SK-N-SH (cell line): ENCODE measurements at regions not wholly inside any gene's neighbourhood (a gene's known extent, or its start where the extent isn't known, plus 50 kb on each side); places are given as distances from the start of the nearest gene placed in this dataset.

Experiments
- CTCF ChIA-PET: fragments of 300-600, 350-600 bp; formaldehyde crosslinking; extraction: SDS; loops from one replicate; lab custom pipeline; 2021; lab: Yijun Ruan, JAX
- POLR2A ChIA-PET: fragments of 350-600 bp; sonication (Branson Sonifier 250); formaldehyde crosslinking; extraction: SDS; loops from one replicate; lab custom pipeline; 2020; ENCODE audit warnings: antibody characterized with exemption, inconsistent platforms; lab: Yijun Ruan, JAX
- DNase-seq: peaks from one replicate; pipeline ENCODE4 v3.0.0; 2012
- H2AFZ ChIP-seq: fragments of 200-600 bp; sonication (generic); 2 replicates; pipeline ENCODE4 v1.8.1; 2016; ENCODE audit warnings: antibody characterized with exemption, mild to moderate bottlenecking, low read depth
- H3F3A ChIP-seq: fragments of 200-600 bp; sonication (generic); replicated peaks from 2 replicates; pipeline ENCODE3; 2016; ENCODE audit warnings: antibody characterized with exemption, mild to moderate bottlenecking; ENCODE audit not compliant: insufficient read depth
- H3K27ac ChIP-seq, 2 experiments: fragments of 200-500 bp in 1 of 2; fragments of 200-600 bp in 1 of 2; sonication (Bioruptor generic) in 1 of 2; sonication (generic), shearing (Covaris generic) in 1 of 2; 2 replicates each; pipeline versions ENCODE4 v1.5.1 to v1.6.1; 2014 to 2016; ENCODE audit warnings: low read depth in 2 of 2, inconsistent platforms in 1 of 2, low read length in 1 of 2, mild to moderate bottlenecking in 1 of 2, mixed read lengths in 1 of 2
- H3K27me3 ChIP-seq: fragments of 200-600 bp; sonication (generic), shearing (Covaris generic); 2 replicates; pipeline ENCODE4 v1.6.1; 2016; ENCODE audit warnings: mixed run types; ENCODE audit not compliant: insufficient read depth
- H3K36me3 ChIP-seq, 2 experiments: fragments of 200-500 bp in 1 of 2; fragments of 200-600 bp in 1 of 2; sonication (Bioruptor generic) in 1 of 2; sonication (generic) in 1 of 2; replicated peaks in 1 of 2; 2 replicates each; pipeline versions ENCODE3 to v1.5.1; 2014 to 2016; ENCODE audit warnings: low read length in 1 of 2, mild to moderate bottlenecking in 1 of 2; ENCODE audit not compliant: insufficient read depth in 2 of 2, control insufficient read depth in 1 of 2
- H3K4me1 ChIP-seq, 2 experiments: fragments of 200-500 bp in 1 of 2; fragments of 200-600 bp in 1 of 2; sonication (Bioruptor generic) in 1 of 2; sonication (generic), shearing (Covaris generic) in 1 of 2; 2 replicates each; pipeline versions ENCODE4 v1.5.1 to v1.6.1; 2014 to 2016; ENCODE audit warnings: low read depth in 1 of 2, low read length in 1 of 2, mixed run types in 1 of 2; ENCODE audit not compliant: insufficient read depth in 2 of 2, control insufficient read depth in 1 of 2
- H3K4me2 ChIP-seq: fragments of 200-600 bp; sonication (generic), shearing (Covaris generic); 2 replicates; pipeline ENCODE4 v1.6.1; 2017; ENCODE audit warnings: mixed run types
- H3K4me3 ChIP-seq, 2 experiments: fragments of 200-500 bp in 1 of 2; fragments of 200-600 bp in 1 of 2; sonication (Bioruptor generic) in 1 of 2; sonication (generic), shearing (Covaris generic) in 1 of 2; 2 replicates each; pipeline versions ENCODE4 v1.5.1 to v1.8.1; 2014 to 2016; ENCODE audit warnings: low read depth in 2 of 2, inconsistent platforms in 1 of 2, low read length in 1 of 2, mild to moderate bottlenecking in 1 of 2, mixed read lengths in 1 of 2, moderate library complexity in 1 of 2
- H3K79me2 ChIP-seq: fragments of 200-600 bp; sonication (generic); 2 replicates; pipeline ENCODE4 v1.8.1; 2017; ENCODE audit warnings: mild to moderate bottlenecking; ENCODE audit not compliant: insufficient read depth
- H3K9ac ChIP-seq: fragments of 200-600 bp; sonication (generic); 2 replicates; pipeline ENCODE4 v1.6.1; 2017; ENCODE audit warnings: mixed run types
- H3K9me2 ChIP-seq: fragments of 200-600 bp; sonication (generic); 2 replicates; pipeline ENCODE4 v1.6.1; 2017; ENCODE audit warnings: mixed run types
- H3K9me3 ChIP-seq: fragments of 200-600 bp; sonication (generic); 2 replicates; pipeline ENCODE4 v1.6.1; 2017; ENCODE audit warnings: mixed run types, mild to moderate bottlenecking, moderate library complexity
- H4K20me1 ChIP-seq: fragments of 200-600 bp; sonication (generic); 2 replicates; pipeline ENCODE4 v1.6.1; 2017; ENCODE audit warnings: mild to moderate bottlenecking, mixed run types; ENCODE audit not compliant: insufficient read depth
- CHD2 ChIP-seq: fragments of 150-350 bp; IDR thresholded peaks from 2 replicates; pipeline ENCODE4 v1.6.1; 2018; ENCODE audit warnings: low read length; ENCODE audit not compliant: partially characterized antibody
- CTCF ChIP-seq: fragments of 200-600 bp; sonication (generic); IDR thresholded peaks from 2 replicates; pipeline ENCODE4 v1.6.1; 2017; ENCODE audit warnings: antibody characterized with exemption, mild to moderate bottlenecking, moderate library complexity
- ELF1 ChIP-seq: IDR thresholded peaks from 2 replicates; pipeline ENCODE4 v1.4.0; 2012
- EP300 ChIP-seq, 2 experiments: IDR thresholded peaks; 2 replicates each; pipeline versions ENCODE4 v1.4.0 to v1.6.1; 2012; ENCODE audit warnings: borderline replicate concordance in 1 of 2, low read depth in 1 of 2, low read length in 1 of 2
- FOSL2 ChIP-seq: IDR thresholded peaks from 2 replicates; pipeline ENCODE4 v1.4.0; 2012; ENCODE audit warnings: low read depth, mild to moderate bottlenecking, moderate library complexity, borderline replicate concordance
- FOXJ3 ChIP-seq: sonication (generic); formaldehyde crosslinking; IDR thresholded peaks from 2 replicates; pipeline ENCODE4 v1.5.1; 2020; ENCODE audit warnings: mild to moderate bottlenecking, missing genetic modification reagents
- GATA2 ChIP-seq: sonication (generic); formaldehyde crosslinking; IDR thresholded peaks from 2 replicates; pipeline ENCODE4 v1.5.0; 2020; ENCODE audit warnings: mild to moderate bottlenecking, missing genetic modification reagents
- JUND ChIP-seq: IDR thresholded peaks from 2 replicates; pipeline ENCODE4 v1.4.0; 2012
- MAX ChIP-seq: IDR thresholded peaks from 2 replicates; pipeline ENCODE4 v1.4.0; 2012; ENCODE audit warnings: low read depth
- POLR2AphosphoS5 ChIP-seq: IDR thresholded peaks from 2 replicates; pipeline ENCODE4 v1.6.1; 2012; ENCODE audit warnings: low read depth, low read length
- RXRA ChIP-seq: IDR thresholded peaks from 2 replicates; pipeline ENCODE4 v1.4.0; 2012; ENCODE audit warnings: low read depth, mild to moderate bottlenecking, borderline replicate concordance
- SMC3 ChIP-seq: IDR thresholded peaks from 2 replicates; pipeline ENCODE4 v1.6.1; 2012; ENCODE audit warnings: low read depth, low read length, improper control_type of control experiment
- TCF12 ChIP-seq: IDR thresholded peaks from 2 replicates; pipeline ENCODE4 v1.4.0; 2012
- YY1 ChIP-seq: IDR thresholded peaks from 2 replicates; pipeline ENCODE4 v1.4.0; 2012; ENCODE audit warnings: low read depth, mild to moderate bottlenecking
- ZBTB33 ChIP-seq: IDR thresholded peaks from 2 replicates; pipeline ENCODE4 v1.4.0; 2012; ENCODE audit warnings: low read depth, borderline replicate concordance
- WGBS: methylation state at CpG from one replicate; pipeline ENCODE4 v1.1.6; 2017; ENCODE audit warnings: low lambda C conversion rate; 5-methylcytosine and 5-hydroxymethylcytosine counted together

- 16% methylated on average over 8 of the region's 11 CpGs for whole genome bisulfite sequencing
- H2AFZ ChIP-seq: no peak overlapping the region
- no peaks in the 10 kb centered on the region for H3K9me3 ChIP-seq
- no peak overlapping the region for H3K4me3 ChIP-seq
- no peaks in the 10 kb centered on the region for H4K20me1 ChIP-seq
- ChIA-PET POLR2A (no interaction called here), CTCF (no interaction called here)
- H3K4me2 ChIP-seq: no peak overlapping the region
- TF ChIP-seq CHD2: no peak
- no peak for TF ChIP-seq YY1
- no peak for TF ChIP-seq MAX
- TF ChIP-seq GATA2: no peak
- no peak for TF ChIP-seq CTCF
- no peak for TF ChIP-seq JUND
- TF ChIP-seq RXRA: no peak
- TF ChIP-seq ELF1: no peak
- TF ChIP-seq TCF12: no peak
- no peak for TF ChIP-seq FOXJ3 (CRISPR knock-in tag)
- TF ChIP-seq POLR2AphosphoS5: no peak
- TF ChIP-seq EP300 (IDR thresholded peaks at IDR 0.05; ENCODE audit: borderline replicate concordance in 1 of 2, low read depth in 1 of 2, low read length in 1 of 2): no peak
- no peak for TF ChIP-seq ZBTB33
- no peak for TF ChIP-seq FOSL2
- no peak overlapping the region for H3K27ac ChIP-seq
- DNase-seq: no peak
- no peaks in the 10 kb centered on the region for H3F3A ChIP-seq
- H3K27me3 ChIP-seq: peaks cover 82% of the 10 kb centered on the region
- H3K36me3 ChIP-seq: no peaks in the 10 kb centered on the region
- H3K79me2 ChIP-seq: no peaks in the 10 kb centered on the region
- H3K4me1 ChIP-seq: no peaks in the 10 kb centered on the region
- no peaks in the 10 kb centered on the region for H3K9me2 ChIP-seq
- no peak overlapping the region for H3K9ac ChIP-seq
Measured at GRCh38 chr7:155992538-155992937, 180.3 kb upstream of the SHH start.

- POLR2A ChIA-PET: no interaction called here
- H3K4me2 ChIP-seq: no peak overlapping the region
- TF ChIP-seq SMC3 (no peak), POLR2AphosphoS5 (no peak)
- H3K9me3 ChIP-seq: no peaks in the 10 kb centered on the region
- no peak overlapping the region for H3K27ac ChIP-seq
- CTCF ChIA-PET: no interaction called here
- no peaks in the 10 kb centered on the region for H3K79me2 ChIP-seq
- H3K4me1 ChIP-seq: no peaks in the 10 kb centered on the region
- H3K4me3 ChIP-seq: no peak overlapping the region
- no peak overlapping the region for H2AFZ ChIP-seq
- no peak for DNase-seq
- H4K20me1 ChIP-seq: no peaks in the 10 kb centered on the region
- no peak overlapping the region for H3K9ac ChIP-seq
- H3F3A ChIP-seq: no peaks in the 10 kb centered on the region
- peaks cover 82% of the 10 kb centered on the region for H3K27me3 ChIP-seq
- no peaks in the 10 kb centered on the region for H3K9me2 ChIP-seq
- H3K36me3 ChIP-seq: no peaks in the 10 kb centered on the region
- WGBS: 5% methylated on average over 5 of the region's 5 CpGs
Measured at GRCh38 chr7:155992107-155992506, 179.8 kb upstream of the SHH start.
